ENCODE measurements at regions not wholly inside any gene's neighbourhood (a gene's known extent, or its start where the extent isn't known, plus 50 kb on each side); places are given as distances from the start of the nearest gene placed in this dataset.

- TF ChIP-seq CTCF (IDR thresholded peaks at IDR 0.05; ENCODE audit: control insufficient read depth, extremely low read depth, insufficient read depth): no peak
- no peak for DNase-seq (ENCODE audit: low read depth)
Measured at GRCh38 chr13:105474983-105475610, 1060.4 kb downstream of the EFNB2 start.

GRCh38 chr13:105471673-105472072, 1063.8 kb downstream of the EFNB2 start:
- TF ChIP-seq CTCF (IDR thresholded peaks at IDR 0.05; ENCODE audit: control insufficient read depth, extremely low read depth, insufficient read depth): no peak
- DNase-seq (ENCODE audit: low read depth): no peak
- no peak overlapping the region for H3K4me3 ChIP-seq (ENCODE audit: low read depth, low read length)

More at GRCh38 chr13:105474983-105475610, 1060.4 kb downstream of the EFNB2 start:
- H3K4me3 ChIP-seq (ENCODE audit: low read depth, low read length): no peak overlapping the region

- no peak for TF ChIP-seq CTCF (IDR thresholded peaks at IDR 0.05; ENCODE audit: control insufficient read depth, extremely low read depth, insufficient read depth)
- DNase-seq (ENCODE audit: low read depth): no peak
Measured at GRCh38 chr13:105466376-105466775, 1069.1 kb downstream of the EFNB2 start.

GRCh38 chr13:105465745-105466144, 1069.7 kb downstream of the EFNB2 start, which contains the start of gene DAOA:
Gene DAOA, plus strand, starts transcription at chr13:105466045.
- TF ChIP-seq CTCF (IDR thresholded peaks at IDR 0.05; ENCODE audit: control insufficient read depth, extremely low read depth, insufficient read depth): no peak
- DNase-seq (ENCODE audit: low read depth): no peak
- no peak within 1 kb of the TSS for H3K4me3 ChIP-seq (ENCODE audit: low read depth, low read length)

More at GRCh38 chr13:105466376-105466775, 1069.1 kb downstream of the EFNB2 start:
- H3K4me3 ChIP-seq (ENCODE audit: low read depth, low read length): no peak overlapping the region

GRCh38 chr13:105465251-105465650, 1070.2 kb downstream of the EFNB2 start:
- no peak overlapping the region for H3K4me3 ChIP-seq (ENCODE audit: low read depth, low read length)
- TF ChIP-seq CTCF (IDR thresholded peaks at IDR 0.05; ENCODE audit: control insufficient read depth, extremely low read depth, insufficient read depth): no peak
- DNase-seq (ENCODE audit: low read depth): no peak

- TF ChIP-seq CTCF (IDR thresholded peaks at IDR 0.05; ENCODE audit: control insufficient read depth, extremely low read depth, insufficient read depth): no peak
- no peak overlapping the region for H3K4me3 ChIP-seq (ENCODE audit: low read depth, low read length)
- DNase-seq (ENCODE audit: low read depth): no peak
Measured at GRCh38 chr13:105464249-105464648, 1071.2 kb downstream of the EFNB2 start.

GRCh38 chr13:105463011-105463501, 1072.4 kb downstream of the EFNB2 start:
- DNase-seq (ENCODE audit: low read depth): peak; percentile 46
- no peak for TF ChIP-seq CTCF (IDR thresholded peaks at IDR 0.05; ENCODE audit: control insufficient read depth, extremely low read depth, insufficient read depth)
- no peak overlapping the region for H3K4me3 ChIP-seq (ENCODE audit: low read depth, low read length)

Data from LNCaP clone FGC (cell line).